HG03060 (cell line): ENCODE measurements at regions not wholly inside any gene's neighbourhood (a gene's known extent, or its start where the extent isn't known, plus 50 kb on each side); places are given as distances from the start of the nearest gene placed in this dataset.

ENCODE experiments used
- ATAC-seq: cut with Tn5 transposase; IDR thresholded peaks from one replicate; pipeline ENCODE4 v1.9.1; 2021; ENCODE audit warnings: low read depth, moderate number of reproducible peaks; ENCODE audit not compliant: unreplicated experiment

- no peak for ATAC-seq
These were observed 175.5 kb upstream of the CELF4 start for GRCh38 chr18:37741032-37741623.

DNA sequence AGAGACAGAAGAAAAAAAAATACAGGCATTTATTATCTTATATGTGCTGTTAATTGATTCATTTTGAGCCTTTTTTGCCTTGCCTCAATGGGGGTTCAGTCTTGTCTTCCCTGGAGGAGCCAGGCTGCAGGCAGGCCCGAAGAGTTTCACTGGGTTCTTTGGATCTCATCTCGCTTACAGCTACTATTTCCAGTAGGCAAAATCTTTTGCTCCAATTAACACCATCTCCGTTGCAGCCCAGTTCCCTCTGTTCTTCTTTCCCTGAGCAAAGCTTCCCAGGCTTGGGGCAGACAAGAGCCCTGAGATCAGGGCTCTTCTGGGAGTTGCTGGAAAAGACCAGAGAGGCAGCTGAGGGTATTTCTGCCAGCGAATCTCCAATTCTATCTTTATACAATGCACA lies 168.8 kb upstream of the CELF4 start:
- no peak for ATAC-seq

DNA sequence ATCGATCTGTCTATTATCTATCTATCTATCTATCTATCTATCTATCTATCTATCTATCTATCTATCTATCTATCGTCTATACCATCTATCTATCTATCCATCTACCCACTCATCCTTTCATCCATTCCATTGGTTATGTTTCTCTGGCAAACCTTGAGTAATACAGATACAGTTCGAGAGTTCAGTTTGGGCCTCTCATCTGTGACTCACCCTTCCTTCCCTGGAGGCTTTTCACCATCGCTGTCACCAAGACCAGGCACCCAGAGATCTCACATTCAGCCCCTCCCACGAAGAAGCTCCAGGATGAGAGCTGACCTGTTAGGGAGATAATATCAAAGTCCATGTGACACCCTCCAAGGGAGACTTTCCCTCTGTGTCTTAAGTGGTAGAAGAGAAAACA lies 164.1 kb upstream of the CELF4 start:
- no peak for ATAC-seq

GRCh38 chr18:37724206-37724605 lies 158.6 kb upstream of the CELF4 start:
- no peak for ATAC-seq

- no peak for ATAC-seq
These were observed 156.2 kb upstream of the CELF4 start for GRCh38 chr18:37721544-37722522.

DNA sequence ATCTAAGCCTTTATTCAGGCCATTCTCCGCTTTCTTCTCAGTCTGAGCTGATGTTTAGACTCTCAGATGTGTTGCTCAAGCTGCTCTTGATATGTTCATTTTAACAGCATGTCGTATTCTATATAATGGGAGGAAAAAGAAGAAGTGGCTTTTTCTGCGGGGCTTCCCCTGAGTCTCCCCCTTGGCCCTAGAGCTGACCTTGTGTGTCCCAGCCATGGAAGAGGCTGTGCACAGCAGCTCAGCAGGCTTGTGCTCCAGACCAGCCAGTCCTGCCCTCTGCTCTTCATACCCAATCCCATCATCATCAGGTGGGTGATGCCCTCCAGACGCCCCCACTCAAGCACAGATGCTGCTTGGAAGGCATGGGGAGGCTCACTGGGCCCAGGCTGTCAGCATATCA lies 155.1 kb upstream of the CELF4 start:
- no peak for ATAC-seq

- no peak for ATAC-seq
These were observed 152.1 kb upstream of the CELF4 start for GRCh38 chr18:37717656-37718055.

GRCh38 chr18:37717098-37717497 lies 151.5 kb upstream of the CELF4 start:
- no peak for ATAC-seq

DNA sequence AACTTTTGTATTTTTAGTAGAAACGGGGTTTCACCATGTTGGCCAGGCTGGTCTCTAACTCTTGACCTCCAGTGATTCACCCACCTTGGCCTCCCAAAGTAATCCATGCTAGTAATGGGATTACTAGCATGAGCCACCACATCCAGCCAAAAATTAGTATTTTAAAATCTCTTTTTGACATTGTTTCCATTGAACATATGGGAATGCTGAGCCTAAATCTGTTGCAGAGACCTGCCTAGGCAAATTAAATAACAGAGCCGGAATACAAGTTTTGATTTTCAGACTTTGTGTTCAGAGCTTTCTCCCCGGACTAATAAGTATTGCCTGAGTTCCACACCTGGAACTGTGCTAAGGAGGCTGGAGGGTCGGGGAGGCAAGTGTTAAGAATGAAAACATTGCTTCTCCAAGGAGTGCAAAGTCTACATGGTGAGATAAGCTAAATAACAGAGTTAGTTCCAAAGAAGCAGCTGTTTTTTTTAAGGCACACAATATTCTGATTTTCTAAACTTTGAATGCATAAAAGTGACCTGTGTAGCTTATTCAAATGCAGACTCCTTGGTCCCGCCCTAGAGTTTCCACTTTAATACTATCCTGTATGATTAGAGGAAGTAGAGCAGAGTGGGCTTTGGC lies 150.6 kb upstream of the CELF4 start:
- no peak for ATAC-seq

GRCh38 chr18:37714691-37715090 lies 149.1 kb upstream of the CELF4 start:
- no peak for ATAC-seq

DNA sequence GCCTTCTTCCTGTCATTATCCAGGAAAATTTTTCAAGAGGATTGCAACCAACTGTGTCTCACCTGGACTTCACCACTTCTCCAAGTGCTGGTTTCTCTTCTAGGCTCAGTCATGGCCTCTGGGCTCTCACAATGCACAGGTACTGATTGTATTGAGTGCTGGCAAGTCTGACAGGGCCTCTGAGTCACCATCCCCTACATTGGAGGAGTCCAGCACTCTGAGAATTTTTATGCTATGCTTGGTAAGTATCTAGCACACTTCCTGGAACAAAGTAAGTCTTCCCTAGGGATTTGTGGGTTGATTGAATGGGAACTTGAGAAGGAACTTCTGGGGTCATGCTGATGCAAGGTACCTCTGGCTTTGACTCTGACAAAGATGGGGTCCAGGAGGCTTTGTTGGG lies 147.2 kb upstream of the CELF4 start:
- no peak for ATAC-seq

- ATAC-seq = no peak
These were observed 146.3 kb upstream of the CELF4 start for GRCh38 chr18:37711766-37712505.

DNA sequence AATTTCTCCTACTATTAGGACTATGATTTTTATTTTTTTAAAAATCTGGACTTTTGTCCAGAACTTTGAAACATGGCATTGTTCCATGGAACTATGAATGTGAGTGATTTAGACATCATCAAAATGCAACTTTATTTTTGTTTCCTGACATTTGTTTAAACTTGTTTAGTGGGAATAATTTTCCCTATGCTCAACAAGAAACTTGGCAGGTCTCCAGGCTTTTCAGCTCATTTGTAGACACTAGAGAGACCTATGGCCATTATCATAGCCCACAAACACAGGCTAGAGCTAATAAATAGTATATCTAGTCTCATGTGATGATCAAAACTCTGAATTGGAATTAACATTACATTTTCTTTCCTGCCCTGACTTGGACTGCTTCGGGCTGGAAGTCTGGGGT lies 145.1 kb upstream of the CELF4 start:
- ATAC-seq = no peak

DNA sequence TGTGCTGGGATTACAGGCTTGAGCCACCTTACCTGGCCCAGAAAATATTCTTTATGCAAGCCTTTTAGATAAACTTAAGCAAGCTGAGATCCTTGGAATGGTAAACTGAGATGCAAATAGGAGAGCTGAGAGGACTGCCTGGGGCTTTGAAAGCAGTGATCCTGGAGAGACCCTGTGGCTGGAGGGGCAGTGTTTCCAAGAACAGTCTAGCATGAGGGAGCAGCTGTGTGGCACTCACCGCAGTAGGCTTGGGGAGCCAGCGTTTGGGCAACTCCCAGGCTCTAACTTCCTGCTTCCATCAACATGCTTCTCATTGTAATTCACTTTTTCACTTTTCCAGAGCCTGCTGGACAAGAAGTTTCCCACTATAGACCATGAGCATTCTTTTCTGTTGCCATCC lies 144.1 kb upstream of the CELF4 start:
- ATAC-seq = no peak

DNA sequence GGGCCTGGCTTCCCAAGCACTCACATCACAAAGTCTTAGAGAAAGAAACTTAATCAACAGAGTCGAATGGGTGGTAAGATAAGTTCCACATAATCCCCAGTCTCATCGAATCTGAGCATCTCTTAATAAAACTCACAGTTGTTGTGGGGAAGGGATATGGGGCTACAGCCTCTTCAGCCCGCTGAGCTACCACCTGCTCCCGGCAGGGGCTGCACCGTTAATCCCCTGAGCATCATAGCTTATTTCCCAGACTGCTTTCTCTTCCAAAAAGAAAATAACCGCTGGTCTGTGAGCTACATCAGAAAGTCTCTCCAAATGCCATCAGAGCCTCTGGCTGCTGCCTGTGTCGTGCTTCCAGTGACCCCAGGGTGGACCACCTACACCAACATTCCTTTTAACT lies 139.4 kb upstream of the CELF4 start:
- ATAC-seq = no peak

DNA sequence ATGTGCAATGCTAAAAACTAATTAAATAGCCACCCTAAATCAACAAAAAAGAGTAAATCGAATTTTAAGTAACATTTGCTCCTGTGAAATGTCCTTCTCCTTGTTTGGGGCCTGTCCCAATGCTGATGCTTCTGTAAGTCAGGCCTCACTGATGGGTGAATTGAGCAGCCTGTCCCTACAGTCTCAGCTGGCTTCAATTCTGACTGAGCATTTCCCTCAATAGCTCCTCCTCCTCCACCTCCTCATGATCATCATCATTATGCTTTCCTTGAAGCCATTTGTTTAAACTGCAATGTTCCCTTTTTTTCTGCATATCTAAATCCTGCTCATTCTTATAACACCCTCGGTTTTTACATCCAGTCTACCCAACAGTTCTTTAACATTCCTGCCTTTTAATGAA lies 137.2 kb upstream of the CELF4 start:
- ATAC-seq = no peak

GRCh38 chr18:37701967-37702366 lies 136.4 kb upstream of the CELF4 start:
- no peak for ATAC-seq

- ATAC-seq = no peak
These were observed 133.0 kb upstream of the CELF4 start for GRCh38 chr18:37698508-37699040.

GRCh38 chr18:37694516-37694915 lies 128.9 kb upstream of the CELF4 start:
- no peak for ATAC-seq

- no peak for ATAC-seq
These were observed 125.6 kb upstream of the CELF4 start for GRCh38 chr18:37691162-37691561.

- ATAC-seq = no peak
These were observed 124.2 kb upstream of the CELF4 start for GRCh38 chr18:37689841-37690240.
